Activated CD4-positive, alpha-beta T cell treated with anti-CD3 and anti-CD28 coated beads, Interleukin-2, amount 10 ng/mL, durations not matched to agents 24 days and 14 days (primary cell): ENCODE measurements at regions not wholly inside any gene's neighbourhood (a gene's known extent, or its start where the extent isn't known, plus 50 kb on each side); places are given as distances from the start of the nearest gene placed in this dataset.

Experiments used
- DNase-seq: peaks from one replicate; pipeline ENCODE4 v3.0.0; 2022
- H3K27ac Mint-ChIP-seq: one replicate; pipeline ENCODE4 v1.8.0; 2022; ENCODE audit warnings: mild to moderate bottlenecking, mixed read lengths
- H3K27me3 Mint-ChIP-seq: one replicate; pipeline ENCODE4 v1.8.0; 2022; ENCODE audit warnings: mixed read lengths
- H3K36me3 Mint-ChIP-seq: one replicate; pipeline ENCODE4 v1.8.0; 2022; ENCODE audit warnings: low read depth, mild to moderate bottlenecking, mixed read lengths
- H3K4me1 Mint-ChIP-seq: one replicate; pipeline ENCODE4 v1.8.0; 2021; ENCODE audit warnings: mixed read lengths
- H3K4me3 Mint-ChIP-seq: one replicate; pipeline ENCODE4 v1.8.0; 2022; ENCODE audit warnings: mild to moderate bottlenecking, moderate library complexity, mixed read lengths
- H3K9me3 Mint-ChIP-seq: one replicate; pipeline ENCODE4 v1.8.0; 2021; ENCODE audit warnings: mixed read lengths
- intact Hi-C: fragments of 100-400 bp; cut with micrococcal nuclease; formaldehyde crosslinking; loops from one replicate; pipeline ENCODE4 v1.15.1; 2023

GRCh38 chr10:110433740-110434139, 64.0 kb upstream of the DUSP5 start:
- intact Hi-C loops = no loop called here
- no peaks in the 10 kb centered on the region for H3K9me3 Mint-ChIP-seq
- H3K27me3 Mint-ChIP-seq = no peaks in the 10 kb centered on the region
- peaks cover 18% of the 10 kb centered on the region for H3K4me1 Mint-ChIP-seq
- no peaks in the 10 kb centered on the region for H3K36me3 Mint-ChIP-seq
- H3K27ac Mint-ChIP-seq = no peak overlapping the region
- no peak overlapping the region for H3K4me3 Mint-ChIP-seq
- DNase-seq = no peak

DNA sequence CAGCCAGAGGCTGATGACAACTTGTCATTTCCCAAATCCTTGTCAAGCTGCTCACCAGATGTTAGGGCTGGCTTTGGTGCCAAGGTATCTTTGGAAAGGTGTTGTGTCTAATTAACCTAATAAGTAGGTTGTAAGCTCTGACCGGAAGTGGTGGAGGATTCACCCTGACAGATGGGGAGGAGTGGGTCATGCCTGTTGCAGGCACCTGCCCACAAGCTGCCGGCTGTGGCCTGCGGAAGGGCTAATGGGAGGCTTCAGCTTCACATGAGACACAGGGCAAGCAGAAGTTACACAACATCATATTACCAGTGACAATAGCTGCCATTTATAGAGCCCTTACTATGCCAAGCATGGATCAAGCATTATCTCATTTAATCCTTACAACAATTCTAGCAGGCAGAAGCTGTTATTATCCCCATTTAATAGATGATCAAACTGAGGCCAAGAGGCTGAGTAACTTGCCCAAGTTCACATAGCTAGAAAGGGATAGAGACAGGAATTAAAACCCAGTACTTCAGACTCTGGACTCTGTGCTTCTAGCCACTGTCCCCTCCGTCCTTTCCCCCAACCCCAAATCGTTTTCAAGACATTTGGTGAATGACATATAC, 63.1 kb upstream of the DUSP5 start:
- no peaks in the 10 kb centered on the region for H3K9me3 Mint-ChIP-seq
- intact Hi-C loops = no loop called here
- no peak overlapping the region for H3K27ac Mint-ChIP-seq
- no peaks in the 10 kb centered on the region for H3K27me3 Mint-ChIP-seq
- no peak for DNase-seq
- peaks cover 11% of the 10 kb centered on the region for H3K4me1 Mint-ChIP-seq
- H3K4me3 Mint-ChIP-seq = no peak overlapping the region
- no peaks in the 10 kb centered on the region for H3K36me3 Mint-ChIP-seq

DNA sequence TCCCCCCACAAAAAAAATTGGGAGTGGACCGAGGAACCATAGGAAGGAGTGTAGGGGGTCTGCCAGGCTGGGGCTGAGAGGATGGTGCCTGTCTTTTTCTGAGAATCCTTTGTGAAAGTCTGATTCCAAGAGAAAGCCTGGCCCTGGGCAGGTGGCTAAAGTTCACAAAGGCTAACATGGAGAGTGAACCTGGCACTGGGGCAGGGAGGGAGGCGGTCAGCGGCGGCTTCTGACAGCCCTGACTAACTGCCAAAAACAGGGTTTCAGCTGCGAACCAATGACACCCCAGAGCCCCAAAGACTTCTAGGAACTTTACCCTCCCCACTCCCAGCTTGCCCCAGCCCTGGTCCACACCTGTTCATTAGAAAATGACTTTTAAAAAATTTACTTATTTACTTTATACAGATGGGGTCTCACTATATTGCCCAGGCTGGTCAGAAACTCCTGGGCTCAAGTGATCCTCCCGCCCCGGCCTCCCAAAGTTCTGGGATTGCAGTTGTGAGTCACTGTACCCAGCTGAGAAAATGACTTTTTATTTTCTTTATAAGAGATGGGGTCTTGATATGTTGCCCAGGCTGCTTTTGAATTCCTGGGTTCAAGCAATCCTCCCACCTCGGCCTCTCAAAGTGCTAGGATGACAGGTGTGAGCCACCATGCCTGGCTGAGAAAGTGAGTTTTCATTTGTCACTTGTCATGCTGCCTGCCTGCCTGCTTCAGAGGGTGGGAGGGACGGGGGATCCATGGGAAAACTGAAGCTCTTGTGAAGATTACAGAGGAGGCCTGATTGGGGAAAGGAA, 61.0 kb upstream of the DUSP5 start:
- no peak overlapping the region for H3K27ac Mint-ChIP-seq
- no peak for DNase-seq
- no peak overlapping the region for H3K4me3 Mint-ChIP-seq
- no peaks in the 10 kb centered on the region for H3K27me3 Mint-ChIP-seq
- intact Hi-C loops = no loop called here
- H3K36me3 Mint-ChIP-seq = no peaks in the 10 kb centered on the region
- peaks cover 7% of the 10 kb centered on the region for H3K4me1 Mint-ChIP-seq
- H3K9me3 Mint-ChIP-seq = no peaks in the 10 kb centered on the region

GRCh38 chr10:110437351-110437605, 60.4 kb upstream of the DUSP5 start:
- H3K36me3 Mint-ChIP-seq = no peaks in the 10 kb centered on the region
- H3K9me3 Mint-ChIP-seq = no peaks in the 10 kb centered on the region
- DNase-seq = no peak
- H3K4me3 Mint-ChIP-seq = no peak overlapping the region
- intact Hi-C loops = no loop called here
- H3K27ac Mint-ChIP-seq = no peak overlapping the region
- H3K4me1 Mint-ChIP-seq = peaks cover 9% of the 10 kb centered on the region
- no peaks in the 10 kb centered on the region for H3K27me3 Mint-ChIP-seq

- Mint-ChIP-seq H3K27ac (no peak overlapping the region), H3K4me3 (no peak overlapping the region), H3K9me3 (no peaks in the 10 kb centered on the region), H3K27me3 (no peaks in the 10 kb centered on the region), H3K4me1 (peaks cover 10% of the 10 kb centered on the region), H3K36me3 (no peaks in the 10 kb centered on the region)
- DNase-seq = no peak
- intact Hi-C loops = no loop called here
Measured at GRCh38 chr10:110437761-110438341, 59.9 kb upstream of the DUSP5 start.

- Mint-ChIP-seq H3K4me3 (no peak overlapping the region), H3K27me3 (no peaks in the 10 kb centered on the region), H3K27ac (no peak overlapping the region), H3K4me1 (peaks cover 16% of the 10 kb centered on the region), H3K9me3 (no peaks in the 10 kb centered on the region), H3K36me3 (no peaks in the 10 kb centered on the region)
- intact Hi-C loops = no loop called here
- DNase-seq = no peak
Measured at GRCh38 chr10:110442746-110443145, 55.0 kb upstream of the DUSP5 start.

- Mint-ChIP-seq H3K27me3 (no peaks in the 10 kb centered on the region), H3K36me3 (no peaks in the 10 kb centered on the region), H3K9me3 (no peaks in the 10 kb centered on the region), H3K4me3 (no peak overlapping the region), H3K4me1 (peaks cover 16% of the 10 kb centered on the region), H3K27ac (peak overlapping the region; percentile 31)
- no peak for DNase-seq
- intact Hi-C loops = no loop called here
Measured at GRCh38 chr10:110443239-110444003, 54.3 kb upstream of the DUSP5 start.

- Mint-ChIP-seq H3K27ac (no peak overlapping the region), H3K4me1 (peaks cover 18% of the 10 kb centered on the region), H3K27me3 (no peaks in the 10 kb centered on the region), H3K9me3 (peaks cover under 1% of the 10 kb centered on the region), H3K36me3 (no peaks in the 10 kb centered on the region), H3K4me3 (no peak overlapping the region)
- no peak for DNase-seq
- intact Hi-C loops = no loop called here
Measured at GRCh38 chr10:110444004-110444337, 53.7 kb upstream of the DUSP5 start.

DNA sequence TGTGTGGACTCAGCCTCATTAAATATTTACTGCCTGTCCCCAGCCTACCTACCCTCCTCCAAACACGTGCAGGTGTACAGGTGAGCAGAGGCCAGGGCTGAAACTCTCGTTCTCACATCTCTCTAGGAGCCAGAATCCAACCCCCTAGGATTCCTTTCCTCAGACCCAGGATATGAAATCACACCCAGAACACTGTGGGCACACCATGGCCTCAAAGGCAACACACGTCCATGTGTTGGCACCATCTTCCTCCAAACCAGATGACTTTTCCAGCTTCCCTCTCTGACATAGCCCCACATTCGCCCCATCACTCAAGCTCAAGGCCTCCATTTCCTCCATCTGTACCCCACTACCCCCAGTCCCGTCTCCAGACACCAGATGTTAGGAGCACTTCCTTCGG, 51.8 kb upstream of the DUSP5 start:
- no peak for DNase-seq
- Mint-ChIP-seq H3K4me3 (no peak overlapping the region), H3K27me3 (peaks cover 8% of the 10 kb centered on the region), H3K27ac (no peak overlapping the region), H3K36me3 (peaks cover 2% of the 10 kb centered on the region), H3K9me3 (peaks cover 4% of the 10 kb centered on the region), H3K4me1 (peaks cover 20% of the 10 kb centered on the region)
- intact Hi-C loops = no loop called here

DNA sequence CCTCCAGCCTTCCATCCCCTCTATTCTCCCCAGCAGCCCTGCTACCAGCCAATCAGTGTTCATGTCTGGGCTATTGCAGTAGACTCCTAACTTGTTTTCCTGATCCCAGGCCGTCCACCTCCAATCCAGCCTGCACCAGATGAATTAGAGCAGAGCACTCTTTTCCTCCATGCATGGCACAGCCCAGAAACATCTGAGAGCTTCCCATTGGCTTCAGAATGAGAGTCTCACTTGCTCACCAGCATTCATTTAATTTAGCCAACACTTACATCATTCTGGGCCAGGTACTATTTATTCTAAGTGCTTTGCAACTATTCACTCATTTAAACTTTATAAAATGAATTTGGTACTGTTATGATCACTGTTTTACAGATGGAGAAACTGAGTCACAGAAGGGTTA, 51.4 kb upstream of the DUSP5 start:
- intact Hi-C loops = no loop called here
- Mint-ChIP-seq H3K27ac (no peak overlapping the region), H3K27me3 (peaks cover 11% of the 10 kb centered on the region), H3K9me3 (peaks cover 4% of the 10 kb centered on the region), H3K4me1 (peaks cover 20% of the 10 kb centered on the region), H3K36me3 (peaks cover 2% of the 10 kb centered on the region), H3K4me3 (no peak overlapping the region)
- DNase-seq = no peak

DNA sequence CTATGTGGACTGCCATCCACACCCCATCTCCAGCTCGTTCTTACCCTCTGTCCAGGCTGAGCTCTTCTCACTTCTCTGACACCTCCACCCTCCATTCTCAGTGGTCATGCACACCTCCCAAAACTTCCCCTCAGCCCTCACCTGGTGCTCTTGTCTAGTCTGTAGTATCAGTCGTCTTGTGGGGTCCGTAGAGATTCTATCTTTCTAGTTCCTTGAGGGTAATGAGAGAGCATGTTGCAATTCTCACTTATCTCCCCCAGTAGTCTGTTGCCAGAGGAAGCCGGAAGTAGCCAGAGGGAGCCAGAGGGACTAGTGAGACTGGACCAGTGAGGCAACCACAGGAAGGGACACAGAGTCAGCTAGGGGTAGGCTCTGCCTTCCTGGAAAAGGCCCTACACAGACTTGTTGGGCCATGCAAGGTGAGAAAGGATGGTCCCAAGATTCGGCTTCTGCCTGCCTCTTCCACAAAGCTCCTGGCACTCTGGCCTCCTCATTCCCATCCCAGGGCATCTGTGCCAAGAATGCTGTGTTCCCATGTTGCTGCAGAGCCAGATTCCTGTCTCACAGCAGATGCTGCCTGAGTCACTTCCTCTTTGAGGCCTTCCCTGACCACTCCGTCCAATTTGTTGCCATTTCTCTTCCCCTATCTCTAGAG, 50.6 kb upstream of the DUSP5 start:
- peaks cover 14% of the 10 kb centered on the region for H3K4me1 Mint-ChIP-seq
- intact Hi-C loops = no loop called here
- H3K4me3 Mint-ChIP-seq = no peak overlapping the region
- H3K27ac Mint-ChIP-seq = peak overlapping the region; percentile 3
- H3K27me3 Mint-ChIP-seq = peaks cover 14% of the 10 kb centered on the region
- H3K36me3 Mint-ChIP-seq = peaks cover 2% of the 10 kb centered on the region
- H3K9me3 Mint-ChIP-seq = peaks cover 4% of the 10 kb centered on the region
- no peak for DNase-seq

DNA sequence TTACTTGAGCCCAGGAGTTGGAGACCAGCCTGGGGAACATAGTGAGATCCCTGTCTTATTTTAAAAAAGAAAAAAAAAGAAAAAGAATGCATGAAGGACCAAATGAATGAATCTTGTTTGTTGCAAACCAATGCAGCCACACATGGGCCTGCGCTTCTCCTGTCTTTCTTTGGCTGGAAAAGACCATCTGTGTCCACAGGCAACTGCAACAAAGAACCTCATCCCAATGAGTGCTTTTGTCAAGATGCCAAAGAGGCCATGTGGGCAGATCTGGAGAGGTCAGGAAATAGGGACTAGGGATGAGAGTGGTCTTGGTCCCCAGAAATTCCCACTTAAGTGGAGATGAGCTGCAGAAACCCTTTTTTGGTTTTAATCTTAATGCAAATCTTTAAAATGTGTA, 49.8 kb upstream of the DUSP5 start:
- Mint-ChIP-seq H3K4me1 (peaks cover 10% of the 10 kb centered on the region), H3K4me3 (no peak overlapping the region), H3K27me3 (peaks cover 14% of the 10 kb centered on the region), H3K27ac (no peak overlapping the region), H3K9me3 (peaks cover 4% of the 10 kb centered on the region), H3K36me3 (peaks cover 2% of the 10 kb centered on the region)
- intact Hi-C loops = no loop called here
- no peak for DNase-seq
